ENCODE measurements at regions not wholly inside any gene's neighbourhood (a gene's known extent, or its start where the extent isn't known, plus 50 kb on each side); places are given as distances from the start of the nearest gene placed in this dataset.
A peak's percentile ranks its signal among the peaks of the same experiment; 100 is the strongest.

DNA sequence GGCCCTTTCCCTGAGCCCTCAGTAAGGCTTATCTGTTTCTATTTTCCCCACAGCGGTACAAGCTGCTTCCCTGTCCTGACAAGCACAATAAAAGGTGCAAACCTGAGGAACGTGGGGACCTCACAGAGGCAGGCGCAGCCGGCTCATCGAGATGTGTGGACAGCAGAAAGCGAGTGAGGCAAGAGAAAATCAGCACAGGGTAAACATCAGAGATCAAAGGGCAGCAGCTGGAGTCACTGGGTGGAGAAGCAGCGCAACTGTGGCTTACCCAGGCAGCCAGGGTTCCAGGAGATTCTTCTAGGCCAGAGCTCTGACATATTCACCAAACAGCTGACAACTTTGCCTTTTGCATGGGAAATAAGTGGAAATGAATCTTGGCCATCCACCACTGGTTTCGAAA lies 212.6 kb downstream of the WDR11 start:
- Histone ChIP-seq H3K27me3 (ENCODE audit: control insufficient read depth, insufficient read depth, low read length) (no peaks in the 10 kb centered on the region), H3K36me3 (replicated peaks; ENCODE audit: control insufficient read depth, insufficient read depth, low read length) (no peaks in the 10 kb centered on the region), H3K4me3 (ENCODE audit: insufficient read depth, low read depth, low read length) (no peak overlapping the region)
- no peak for DNase-seq

DNA sequence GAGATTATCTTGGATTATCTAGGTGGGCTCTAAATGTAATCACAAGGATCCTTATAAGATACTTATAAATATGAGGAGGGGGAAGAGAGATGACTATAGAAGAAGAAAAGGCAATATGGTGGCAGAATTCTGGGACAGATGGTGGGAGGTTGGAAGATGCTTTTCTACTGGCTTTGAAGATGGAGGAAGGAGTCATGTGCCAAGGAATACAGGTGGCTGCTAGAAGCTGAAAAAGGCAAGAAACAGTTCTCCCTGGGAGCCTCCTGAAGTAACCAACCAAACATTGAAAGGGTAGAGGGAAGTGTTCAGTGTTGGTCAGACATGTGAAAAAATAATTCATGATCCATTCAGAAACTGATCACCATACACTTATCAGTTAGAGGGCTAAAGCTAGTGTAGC lies 213.3 kb downstream of the WDR11 start:
- Histone ChIP-seq H3K27me3 (ENCODE audit: control insufficient read depth, insufficient read depth, low read length) (no peaks in the 10 kb centered on the region), H3K36me3 (replicated peaks; ENCODE audit: control insufficient read depth, insufficient read depth, low read length) (no peaks in the 10 kb centered on the region), H3K4me3 (ENCODE audit: insufficient read depth, low read depth, low read length) (no peak overlapping the region)
- DNase-seq: no peak

DNA sequence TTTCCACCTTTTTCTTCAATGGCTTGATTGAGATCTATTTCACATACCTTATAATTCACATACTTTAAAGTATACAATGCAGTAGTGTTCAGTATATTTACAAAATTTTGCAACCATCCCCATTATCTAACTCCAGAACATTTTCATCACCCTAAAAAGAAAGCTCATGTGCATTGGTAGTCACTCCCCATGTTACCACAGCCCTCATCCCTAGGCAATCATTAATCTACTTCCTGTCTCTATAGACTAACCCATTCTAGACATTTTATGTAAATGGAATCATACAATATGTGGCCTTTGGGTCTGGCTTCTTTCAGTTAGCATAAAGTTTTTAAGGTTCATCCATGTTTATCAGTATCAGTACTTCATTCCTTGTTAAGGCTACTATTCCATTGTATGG lies 214.2 kb downstream of the WDR11 start:
- Histone ChIP-seq H3K4me3 (ENCODE audit: insufficient read depth, low read depth, low read length) (no peak overlapping the region), H3K27me3 (ENCODE audit: control insufficient read depth, insufficient read depth, low read length) (no peaks in the 10 kb centered on the region), H3K36me3 (replicated peaks; ENCODE audit: control insufficient read depth, insufficient read depth, low read length) (no peaks in the 10 kb centered on the region)
- no peak for DNase-seq

DNA sequence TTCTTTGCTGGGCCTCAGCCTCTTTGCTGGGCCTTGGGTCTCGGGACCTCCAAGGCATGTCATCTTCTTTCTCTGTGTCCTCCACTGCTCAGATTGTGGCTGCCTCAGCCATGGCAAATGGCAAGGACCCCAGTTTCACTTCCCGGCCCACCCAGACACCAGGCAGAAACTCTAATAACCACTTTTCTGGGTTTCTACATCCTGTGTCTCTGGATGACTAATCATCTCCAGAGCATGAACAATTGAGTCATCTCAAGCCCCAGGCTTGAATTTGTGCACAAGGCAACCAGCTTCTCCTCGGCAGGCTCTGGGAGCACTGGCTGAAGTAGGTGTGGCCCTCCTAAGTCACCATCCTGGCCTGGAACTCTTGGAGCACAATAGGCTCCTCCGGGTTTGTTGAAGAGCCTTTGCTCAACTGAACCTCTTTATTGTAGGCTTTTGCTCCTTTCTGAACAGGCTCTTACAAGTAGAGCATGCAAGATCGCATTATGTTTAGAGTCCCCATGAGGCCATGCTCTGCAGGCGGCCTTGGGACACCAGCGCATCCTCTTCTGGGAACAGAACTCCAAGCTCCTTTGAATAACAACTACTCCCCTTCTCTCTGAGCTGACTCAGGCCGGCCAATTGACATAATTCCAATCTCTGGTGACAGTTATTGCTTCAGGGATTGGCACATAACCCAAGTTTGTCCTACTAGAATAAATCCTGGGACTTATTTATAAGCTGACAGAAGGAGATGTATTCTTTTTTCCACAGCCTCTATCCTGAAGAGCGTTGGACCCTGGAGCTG lies 218.1 kb downstream of the WDR11 start:
- H3K36me3 ChIP-seq (replicated peaks; ENCODE audit: control insufficient read depth, insufficient read depth, low read length): no peaks in the 10 kb centered on the region
- DNase-seq: no peak
- no peak overlapping the region for H3K4me3 ChIP-seq (ENCODE audit: insufficient read depth, low read depth, low read length)
- H3K27me3 ChIP-seq (ENCODE audit: control insufficient read depth, insufficient read depth, low read length): no peaks in the 10 kb centered on the region

DNA sequence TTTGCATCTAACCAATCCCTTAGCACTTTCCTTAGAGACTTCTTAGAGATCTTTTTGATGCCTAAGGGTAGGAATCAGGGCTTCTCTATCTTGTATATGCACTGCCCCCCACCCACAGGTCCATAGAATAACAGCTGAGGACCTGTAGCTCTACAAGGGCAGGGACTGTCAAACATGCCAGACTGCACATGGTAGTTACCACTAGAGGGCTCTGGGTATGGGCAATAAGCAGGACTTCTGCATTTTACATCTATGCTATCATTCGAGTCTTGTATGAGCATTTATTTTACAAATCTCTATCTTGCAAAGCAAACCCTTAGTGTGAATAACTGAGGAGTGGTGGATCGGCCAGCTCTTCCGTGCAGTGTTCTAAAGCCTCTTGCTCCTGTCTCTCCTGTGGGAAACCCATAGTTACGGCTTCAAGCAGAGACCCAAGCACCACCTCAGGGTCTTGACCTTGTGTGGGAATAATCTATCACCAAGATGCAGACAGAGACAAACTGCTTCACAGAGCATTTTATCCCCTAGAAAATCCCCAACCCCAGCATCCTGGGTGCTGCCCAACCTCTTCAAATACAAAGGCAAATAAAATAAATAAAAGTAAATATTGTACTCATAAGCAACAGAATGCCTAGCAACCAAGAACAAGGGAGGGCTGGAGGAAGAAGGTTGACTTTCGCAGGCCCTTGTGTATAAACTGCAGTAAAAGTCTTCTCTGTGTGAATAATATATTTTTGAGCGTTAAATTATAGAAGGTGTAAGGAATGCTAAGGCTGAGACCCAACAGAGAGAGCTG lies 219.3 kb downstream of the WDR11 start:
- DNase-seq: peak; percentile 64
- no peaks in the 10 kb centered on the region for H3K27me3 ChIP-seq (ENCODE audit: control insufficient read depth, insufficient read depth, low read length)
- H3K36me3 ChIP-seq (replicated peaks; ENCODE audit: control insufficient read depth, insufficient read depth, low read length): no peaks in the 10 kb centered on the region
- no peak overlapping the region for H3K4me3 ChIP-seq (ENCODE audit: insufficient read depth, low read depth, low read length)

DNA sequence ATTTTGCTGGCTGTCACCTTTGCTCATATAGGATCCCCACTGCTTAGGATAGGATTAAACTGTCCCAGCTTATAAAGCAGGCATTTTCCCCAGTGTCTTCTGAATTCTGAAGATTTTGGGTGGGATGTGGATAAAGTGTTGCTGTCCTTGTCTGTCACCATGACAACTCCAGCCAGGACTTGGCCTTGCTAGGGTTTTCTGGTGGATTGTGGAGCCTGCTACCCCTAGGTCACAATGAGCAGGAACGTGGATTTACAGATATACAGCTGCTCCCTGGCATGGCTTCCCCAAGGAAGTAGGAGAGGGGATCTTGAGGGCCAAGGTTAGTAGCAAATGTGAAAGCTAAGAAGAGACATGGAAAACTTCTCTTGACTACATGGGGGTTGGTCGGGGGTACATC lies 220.7 kb downstream of the WDR11 start:
- DNase-seq: no peak
- no peaks in the 10 kb centered on the region for H3K27me3 ChIP-seq (ENCODE audit: control insufficient read depth, insufficient read depth, low read length)
- H3K4me3 ChIP-seq (ENCODE audit: insufficient read depth, low read depth, low read length): no peak overlapping the region
- no peaks in the 10 kb centered on the region for H3K36me3 ChIP-seq (replicated peaks; ENCODE audit: control insufficient read depth, insufficient read depth, low read length)

DNA sequence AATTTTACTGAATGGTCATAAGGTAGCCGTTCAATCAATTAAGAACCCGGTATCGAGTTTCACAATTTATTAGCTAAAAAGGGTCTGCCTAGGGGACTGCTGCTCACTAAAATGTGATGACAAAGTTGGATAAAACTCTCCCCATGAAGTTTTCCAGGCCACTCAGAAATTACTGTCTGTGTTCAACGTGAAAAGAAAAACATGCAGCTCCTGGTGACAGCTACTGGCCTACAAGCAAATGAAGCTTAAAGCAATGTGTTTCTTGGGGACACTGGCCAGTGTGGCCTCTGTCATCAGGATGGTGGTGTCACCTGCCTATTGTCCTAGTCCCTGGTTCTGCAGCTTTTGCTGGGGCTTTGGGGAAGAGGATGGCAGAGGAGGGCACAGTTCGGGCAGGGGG lies 222.6 kb downstream of the WDR11 start:
- Histone ChIP-seq H3K27me3 (ENCODE audit: control insufficient read depth, insufficient read depth, low read length) (no peaks in the 10 kb centered on the region; the same call in 1 of the 2 replicates), H3K4me3 (ENCODE audit: insufficient read depth, low read depth, low read length) (no peak overlapping the region), H3K36me3 (replicated peaks; ENCODE audit: control insufficient read depth, insufficient read depth, low read length) (no peaks in the 10 kb centered on the region)
- no peak for DNase-seq

DNA sequence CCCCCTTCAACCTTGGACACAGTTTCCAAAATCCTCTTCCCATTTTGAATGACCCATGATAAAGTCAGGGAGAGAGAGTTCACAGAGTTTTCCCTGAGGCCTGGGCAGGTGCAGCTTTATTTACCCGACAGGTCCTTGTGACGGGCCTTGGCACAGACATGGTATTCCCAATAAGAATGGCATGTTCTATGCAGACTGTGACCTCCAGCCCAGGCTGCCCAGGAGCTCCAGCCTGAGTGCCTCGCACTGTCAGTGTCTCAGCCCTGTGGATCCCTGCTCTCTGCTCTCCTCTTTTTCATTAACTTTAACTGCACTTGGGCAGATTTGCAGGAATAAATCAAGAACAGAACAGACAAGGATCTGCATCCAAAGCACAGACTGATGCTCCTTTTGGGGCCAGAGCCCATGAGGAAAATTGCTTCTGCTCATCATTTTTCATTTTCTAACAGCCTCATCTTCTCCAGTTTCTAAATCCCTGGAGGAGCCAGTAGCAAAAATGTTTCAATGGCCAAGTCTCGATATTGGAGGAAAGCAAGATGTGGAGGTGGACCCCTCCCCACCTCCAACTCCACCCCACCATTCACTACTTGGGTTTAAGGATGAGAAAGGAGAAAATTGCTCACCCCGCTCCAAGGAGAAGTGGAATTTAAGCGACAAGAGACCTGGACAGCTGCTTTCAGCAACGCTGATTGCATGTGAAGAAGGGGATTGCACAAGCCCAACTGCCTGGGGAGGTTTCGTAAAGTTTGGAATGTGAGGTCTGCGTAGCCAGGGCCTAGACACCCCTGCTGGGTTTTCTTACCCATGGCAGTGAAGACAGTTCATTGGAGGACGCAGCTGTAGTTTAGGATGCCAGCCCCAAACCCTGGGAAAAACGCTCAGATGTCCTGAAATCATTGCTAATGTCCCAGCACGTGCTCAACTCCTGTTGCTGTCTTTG lies 225.9 kb downstream of the WDR11 start:
- no peak overlapping the region for H3K4me3 ChIP-seq (ENCODE audit: insufficient read depth, low read depth, low read length)
- DNase-seq: no peak

DNA sequence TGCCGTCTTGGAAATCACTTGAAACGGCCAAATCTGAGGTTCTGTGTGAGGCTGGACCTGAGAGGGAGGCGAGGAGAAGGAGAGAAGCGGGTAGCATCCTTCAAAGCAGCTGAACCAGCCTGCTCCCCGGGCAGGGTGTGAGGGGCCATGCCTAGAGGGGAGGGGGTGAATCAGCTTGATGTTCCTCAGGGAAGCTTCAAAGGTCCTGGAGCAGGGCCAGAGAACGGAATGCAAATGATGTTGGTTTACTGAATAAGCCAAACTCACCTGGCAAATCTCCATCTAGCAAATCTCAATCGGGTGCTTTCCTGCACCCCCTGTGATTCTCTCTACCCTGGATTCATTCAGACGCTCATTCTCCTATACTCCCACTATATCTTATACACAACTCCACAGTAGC lies 226.9 kb downstream of the WDR11 start:
- no peak for DNase-seq
- Histone ChIP-seq H3K4me3 (ENCODE audit: insufficient read depth, low read depth, low read length) (no peak overlapping the region), H3K27me3 (ENCODE audit: control insufficient read depth, insufficient read depth, low read length) (no peaks in the 10 kb centered on the region; the same call in 1 of the 2 replicates), H3K36me3 (replicated peaks; ENCODE audit: control insufficient read depth, insufficient read depth, low read length) (no peaks in the 10 kb centered on the region)

More for the DNA sequence above, 225.9 kb downstream of the WDR11 start:
- Histone ChIP-seq H3K27me3 (ENCODE audit: control insufficient read depth, insufficient read depth, low read length) (no peaks in the 10 kb centered on the region; the same call in 1 of the 2 replicates), H3K36me3 (replicated peaks; ENCODE audit: control insufficient read depth, insufficient read depth, low read length) (no peaks in the 10 kb centered on the region)

DNA sequence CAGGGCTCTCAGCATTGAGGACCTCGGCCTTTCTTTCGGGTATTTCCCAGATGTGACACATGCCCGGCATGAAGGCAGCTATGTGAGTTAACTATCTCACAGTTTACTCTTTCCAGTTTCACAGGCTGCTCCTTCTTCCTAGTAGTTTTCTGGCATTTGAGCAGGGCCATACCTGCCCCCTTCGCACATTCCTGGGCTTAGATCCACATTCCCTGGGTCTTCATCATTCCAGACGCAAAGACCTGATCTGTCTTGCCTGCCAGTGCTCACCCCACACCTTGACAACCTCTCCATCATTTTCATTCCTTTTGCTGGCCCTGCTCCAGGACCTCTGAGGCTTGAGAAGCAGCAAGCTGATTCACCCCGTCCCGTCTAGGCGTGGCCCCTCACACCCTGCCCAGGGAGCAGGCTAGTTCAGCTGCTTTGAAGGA lies 227.5 kb downstream of the WDR11 start:
- no peak for DNase-seq

DNA sequence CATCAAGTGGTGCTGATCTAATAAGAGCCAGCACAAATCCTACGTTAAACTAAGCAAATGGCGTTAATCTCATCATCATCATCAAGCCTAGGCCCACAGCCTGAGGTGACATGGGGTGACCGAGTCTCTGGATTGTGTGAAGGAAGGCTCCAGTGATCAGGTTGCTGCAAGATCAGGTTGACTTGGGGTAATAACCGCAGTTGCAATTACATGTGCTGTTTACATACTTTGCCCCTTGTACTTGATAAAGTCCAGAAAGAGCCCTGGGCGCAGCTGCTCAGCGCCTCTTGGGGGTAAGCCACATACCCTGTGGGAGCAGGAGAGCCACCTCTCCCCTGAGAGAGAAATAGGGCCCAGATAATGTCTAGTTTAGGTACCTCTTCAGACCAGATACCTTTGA lies 228.1 kb downstream of the WDR11 start:
- no peaks in the 10 kb centered on the region for H3K36me3 ChIP-seq (replicated peaks; ENCODE audit: control insufficient read depth, insufficient read depth, low read length)
- no peaks in the 10 kb centered on the region; the same call in 1 of the 2 replicates for H3K27me3 ChIP-seq (ENCODE audit: control insufficient read depth, insufficient read depth, low read length)
- no peak overlapping the region for H3K4me3 ChIP-seq (ENCODE audit: insufficient read depth, low read depth, low read length)
- no peak for DNase-seq

More for the DNA sequence above, 227.5 kb downstream of the WDR11 start:
- no peak overlapping the region for H3K4me3 ChIP-seq (ENCODE audit: insufficient read depth, low read depth, low read length)
- no peaks in the 10 kb centered on the region for H3K36me3 ChIP-seq (replicated peaks; ENCODE audit: control insufficient read depth, insufficient read depth, low read length)
- H3K27me3 ChIP-seq (ENCODE audit: control insufficient read depth, insufficient read depth, low read length): no peaks in the 10 kb centered on the region; the same call in 1 of the 2 replicates

DNA sequence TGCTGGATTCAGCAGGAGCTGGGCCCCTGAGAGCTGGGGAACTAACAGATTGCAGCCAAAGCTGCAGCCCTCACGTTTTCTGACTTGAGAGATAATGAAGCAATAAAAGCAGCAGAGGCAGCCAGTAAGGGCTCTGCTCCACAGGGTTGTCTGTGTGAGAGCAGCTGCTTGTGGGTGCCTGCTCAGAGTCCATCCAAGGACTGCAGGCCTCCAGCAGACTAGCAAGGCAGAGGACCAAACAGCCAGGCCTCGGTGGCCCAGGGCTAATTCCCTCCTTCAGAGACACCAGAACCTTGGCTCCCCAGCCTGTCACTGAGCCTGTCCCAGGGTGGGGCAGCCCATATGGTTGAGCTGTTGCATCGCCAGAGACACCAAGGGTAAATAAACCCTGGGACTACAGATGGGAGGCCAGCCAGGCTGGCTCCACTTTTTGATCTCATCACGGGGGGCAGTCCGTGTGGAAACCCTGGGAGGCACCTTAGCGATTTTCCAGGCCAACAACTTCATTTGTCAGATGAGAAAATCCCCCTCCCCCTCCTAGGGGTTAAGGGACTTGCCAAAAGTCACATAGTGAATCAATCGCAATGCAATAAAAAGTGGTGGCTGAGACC lies 229.2 kb downstream of the WDR11 start:
- no peak for DNase-seq
- Histone ChIP-seq H3K27me3 (ENCODE audit: control insufficient read depth, insufficient read depth, low read length) (no peaks in the 10 kb centered on the region; the same call in 1 of the 2 replicates), H3K4me3 (ENCODE audit: insufficient read depth, low read depth, low read length) (no peak overlapping the region), H3K36me3 (replicated peaks; ENCODE audit: control insufficient read depth, insufficient read depth, low read length) (no peaks in the 10 kb centered on the region)

DNA sequence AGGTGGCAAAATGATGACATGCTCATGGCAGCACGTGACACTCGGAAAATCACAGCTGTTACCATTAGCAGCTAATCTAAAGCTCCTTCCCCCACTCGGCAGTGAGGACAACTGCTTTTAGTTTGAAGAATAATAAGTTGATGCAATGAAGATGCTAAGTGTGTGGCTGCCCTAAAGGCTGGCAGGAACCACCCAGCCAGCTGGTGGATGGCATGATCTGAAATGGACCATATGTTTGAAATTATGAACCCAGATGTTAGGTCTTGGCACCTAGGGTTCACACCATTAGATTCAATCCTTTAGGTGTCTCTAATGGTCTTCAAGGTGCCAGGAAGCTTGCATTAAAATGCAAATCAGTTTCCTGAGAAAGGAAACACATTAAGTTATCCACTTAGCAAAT lies 230.1 kb downstream of the WDR11 start:
- H3K4me3 ChIP-seq (ENCODE audit: insufficient read depth, low read depth, low read length): no peak overlapping the region
- H3K27me3 ChIP-seq (ENCODE audit: control insufficient read depth, insufficient read depth, low read length): no peaks in the 10 kb centered on the region; the same call in 1 of the 2 replicates
- H3K36me3 ChIP-seq (replicated peaks; ENCODE audit: control insufficient read depth, insufficient read depth, low read length): no peaks in the 10 kb centered on the region
- no peak for DNase-seq

DNA sequence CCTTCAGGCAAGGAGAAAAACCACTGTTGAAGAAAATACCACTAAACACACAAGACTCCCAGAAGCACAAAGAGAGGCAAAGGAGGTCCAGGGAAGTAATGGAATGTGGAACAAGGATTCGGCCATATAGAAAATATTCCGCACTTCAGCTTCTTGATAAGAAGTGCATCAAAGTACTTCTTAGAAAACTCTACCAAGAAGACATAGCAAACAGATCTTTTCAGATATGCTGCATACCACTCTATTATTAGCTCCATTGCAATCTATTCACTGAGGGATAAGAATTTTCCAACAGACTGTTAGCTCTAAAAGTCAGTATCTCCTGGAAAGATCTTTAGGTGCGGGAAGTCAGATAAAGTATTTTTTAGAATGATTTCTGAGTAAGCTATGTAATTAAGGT lies 231.8 kb downstream of the WDR11 start:
- Histone ChIP-seq H3K36me3 (replicated peaks; ENCODE audit: control insufficient read depth, insufficient read depth, low read length) (no peaks in the 10 kb centered on the region), H3K27me3 (ENCODE audit: control insufficient read depth, insufficient read depth, low read length) (no peaks in the 10 kb centered on the region; the same call in 1 of the 2 replicates), H3K4me3 (ENCODE audit: insufficient read depth, low read depth, low read length) (no peak overlapping the region)
- no peak for DNase-seq
